GM19023 (cell line): ENCODE measurements at regions not wholly inside any gene's neighbourhood (a gene's known extent, or its start where the extent isn't known, plus 50 kb on each side); places are given as distances from the start of the nearest gene placed in this dataset.
"Not testable (repeated sequence)": the region's sequence is repeated elsewhere in the genome, so short reads cannot be mapped to it uniquely, and the experiment has no call there.

Source experiments
- ATAC-seq: cut with Tn5 transposase; IDR thresholded peaks from one replicate; pipeline ENCODE4 v1.9.1; 2021; ENCODE audit warnings: mild to moderate bottlenecking, moderate library complexity; ENCODE audit not compliant: unreplicated experiment

- ATAC-seq, result no peak
Measured at GRCh38 chr6:115310156-115310555, 750.5 kb downstream of the FRK start.

GRCh38 chr6:115302731-115303130 is 758.0 kb downstream of the FRK start:
- ATAC-seq, result no peak

- no peak for ATAC-seq
Measured at GRCh38 chr6:115287467-115287866, 773.2 kb downstream of the FRK start.

DNA sequence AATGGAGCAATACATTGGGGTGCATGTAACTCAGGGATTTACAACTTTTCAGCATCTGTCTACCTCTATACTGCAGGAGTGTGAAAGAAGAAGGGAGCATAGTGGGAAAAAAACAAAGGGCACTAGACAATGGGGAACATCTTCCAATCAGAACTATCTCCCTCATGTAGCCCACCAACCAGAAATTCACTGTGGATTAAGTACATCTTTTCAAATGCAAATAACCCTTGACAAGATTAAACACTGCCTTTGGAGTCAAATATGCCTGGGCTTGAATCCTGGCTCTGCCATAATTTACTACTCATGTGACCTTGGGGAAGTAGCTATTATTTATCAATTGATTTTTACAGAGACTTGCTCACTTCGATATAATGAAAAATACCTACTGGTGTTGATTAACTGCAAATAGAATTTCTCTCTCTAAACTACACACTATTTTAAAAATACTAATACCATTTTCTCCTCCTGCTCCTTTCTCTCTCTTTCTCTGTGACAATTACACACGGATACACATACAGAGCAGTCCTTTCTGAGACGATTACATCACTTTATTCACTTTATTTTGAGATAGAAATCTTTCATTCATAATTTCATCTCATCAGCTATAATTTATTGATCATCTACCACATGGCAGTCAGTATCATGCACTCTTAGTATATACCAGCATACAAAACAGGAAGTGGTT is 783.7 kb downstream of the FRK start:
- ATAC-seq, result no peak

- no peak for ATAC-seq
Measured at GRCh38 chr6:115272311-115272710, 788.4 kb downstream of the FRK start.

DNA sequence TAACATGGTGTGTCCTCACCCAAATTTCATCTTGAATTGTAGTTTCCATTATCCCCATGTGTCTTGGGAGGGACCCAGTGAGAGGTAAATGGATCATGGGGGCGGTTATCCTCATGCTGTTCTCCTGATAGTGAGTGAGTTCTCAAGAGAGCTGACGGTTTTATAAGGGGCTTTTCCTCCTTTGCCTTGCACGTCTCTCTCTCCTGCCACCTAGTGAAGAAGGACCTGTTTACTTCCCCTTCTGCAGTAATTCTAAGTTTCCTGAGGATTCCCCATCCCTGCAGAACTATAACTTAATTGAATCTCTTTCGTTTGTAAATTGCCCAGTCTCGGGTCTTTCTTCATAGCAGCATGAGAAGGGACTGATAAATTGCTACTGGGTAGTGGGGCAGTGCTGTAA is 789.3 kb downstream of the FRK start:
- no peak for ATAC-seq

GRCh38 chr6:115270953-115271352 is 789.7 kb downstream of the FRK start:
- ATAC-seq, result no peak

GRCh38 chr6:115241373-115241772 is 819.3 kb downstream of the FRK start:
- ATAC-seq, result no peak

DNA sequence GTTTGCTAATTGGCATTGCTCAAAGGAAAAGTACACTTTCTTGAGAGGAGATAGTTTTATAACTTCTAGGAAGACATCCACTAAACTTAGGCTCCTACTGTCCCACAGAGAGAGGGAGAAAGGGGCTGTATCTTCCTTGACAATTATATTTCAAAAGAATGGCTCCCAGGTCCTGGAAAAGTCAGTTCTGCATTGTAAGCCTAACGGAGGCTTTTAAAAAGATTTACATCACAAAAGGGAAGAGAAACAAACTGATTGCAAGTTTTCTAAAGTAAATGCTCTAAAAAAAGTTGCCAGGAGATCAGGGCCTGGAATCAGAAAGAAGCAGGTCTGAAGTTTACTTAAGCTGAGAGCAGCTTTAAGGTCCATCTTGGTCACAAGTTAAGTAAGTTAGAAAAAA is 839.5 kb downstream of the FRK start:
- no peak for ATAC-seq

DNA sequence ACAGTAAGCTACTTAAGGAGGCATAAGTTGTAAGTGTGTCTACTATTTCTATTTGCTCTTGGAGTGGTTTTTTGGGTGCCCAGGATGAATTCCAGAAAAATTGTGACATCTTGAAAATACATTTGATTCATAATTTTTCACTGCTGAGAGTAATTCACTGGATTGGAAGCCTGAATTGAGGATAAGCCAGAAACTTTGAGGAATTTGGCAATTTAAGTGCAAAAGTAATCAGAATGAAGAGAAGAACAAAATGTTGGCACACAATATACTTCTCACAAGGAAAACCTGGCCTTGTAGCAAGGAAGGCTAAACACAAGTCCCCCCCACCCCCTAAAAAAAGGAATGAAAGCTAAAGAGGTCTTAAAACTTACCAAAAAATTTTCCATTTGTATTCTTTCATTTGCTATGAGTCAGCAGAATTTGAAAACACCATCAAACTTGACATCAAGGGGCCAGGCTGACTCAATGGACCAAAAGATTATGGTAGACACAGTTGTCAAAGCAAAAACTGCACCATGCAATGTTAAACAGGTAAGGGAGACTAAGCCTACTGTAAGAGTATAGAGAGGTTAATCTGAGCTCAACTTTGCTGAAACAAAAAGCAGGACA is 840.0 kb downstream of the FRK start:
- no peak for ATAC-seq

GRCh38 chr6:115219645-115220044 is 841.0 kb downstream of the FRK start:
- ATAC-seq, result no peak

DNA sequence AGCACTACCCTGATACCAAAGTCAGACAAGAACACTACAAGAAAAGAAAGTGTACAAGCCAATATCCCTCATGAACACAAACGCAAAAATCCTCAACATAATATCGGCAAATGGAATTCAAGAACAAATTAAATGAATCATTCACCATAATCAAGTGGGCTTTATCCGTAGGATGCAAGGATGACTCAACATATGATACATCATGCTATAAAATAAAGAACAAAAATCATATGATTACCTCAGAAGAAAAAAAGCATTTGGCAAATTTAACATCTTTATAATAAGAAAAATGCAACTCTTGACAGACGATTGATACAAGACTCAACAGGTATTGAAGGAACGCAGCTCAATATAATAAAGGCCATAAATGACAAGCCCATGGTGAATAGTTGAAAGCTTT is 843.9 kb downstream of the FRK start:
- ATAC-seq, result no peak

GRCh38 chr6:115214283-115214682 is 846.4 kb downstream of the FRK start:
- no peak for ATAC-seq

DNA sequence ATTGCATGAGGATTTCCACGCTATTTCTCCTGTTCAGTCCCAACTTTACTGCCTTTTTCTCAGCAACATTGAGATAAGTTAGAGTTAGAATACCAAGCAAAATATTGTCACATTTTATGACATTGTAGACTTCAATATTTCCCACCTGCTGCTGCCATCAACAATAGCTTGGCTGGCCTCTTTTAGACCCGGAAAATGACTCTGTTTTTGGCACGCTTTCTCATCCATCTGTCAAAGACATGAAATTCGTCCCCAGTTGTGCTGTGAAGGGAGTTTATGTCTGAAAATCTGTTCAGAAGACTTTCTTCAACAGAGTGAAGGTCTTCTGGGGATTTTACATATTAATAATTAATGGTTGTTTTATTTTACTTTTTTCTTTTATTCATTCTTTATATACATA is 857.3 kb downstream of the FRK start:
- ATAC-seq, result no peak

- no peak for ATAC-seq
Measured at GRCh38 chr6:115194981-115195638, 852.3 kb upstream of the HS3ST5 start.

- no peak for ATAC-seq
Measured at GRCh38 chr6:115191989-115192388, 849.2 kb upstream of the HS3ST5 start.

DNA sequence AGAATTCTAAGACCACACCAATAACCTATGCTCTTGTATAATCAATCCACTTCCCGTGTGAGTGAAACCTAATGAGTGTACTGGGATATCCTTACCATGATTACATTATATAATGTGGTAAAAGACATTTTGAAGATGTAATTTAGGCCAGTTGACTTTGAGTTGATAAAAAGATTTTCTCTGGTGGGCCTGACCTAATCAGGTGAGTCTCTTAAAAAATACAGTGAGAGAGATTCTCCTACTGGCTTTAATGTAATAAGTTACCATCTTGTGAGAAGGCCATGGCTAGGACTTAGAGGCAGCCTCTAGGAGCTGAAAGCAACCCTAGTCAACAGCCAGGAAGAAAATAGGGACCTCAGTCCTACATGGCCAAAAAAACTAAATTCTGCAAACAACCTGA is 847.7 kb upstream of the HS3ST5 start:
- no peak for ATAC-seq

DNA sequence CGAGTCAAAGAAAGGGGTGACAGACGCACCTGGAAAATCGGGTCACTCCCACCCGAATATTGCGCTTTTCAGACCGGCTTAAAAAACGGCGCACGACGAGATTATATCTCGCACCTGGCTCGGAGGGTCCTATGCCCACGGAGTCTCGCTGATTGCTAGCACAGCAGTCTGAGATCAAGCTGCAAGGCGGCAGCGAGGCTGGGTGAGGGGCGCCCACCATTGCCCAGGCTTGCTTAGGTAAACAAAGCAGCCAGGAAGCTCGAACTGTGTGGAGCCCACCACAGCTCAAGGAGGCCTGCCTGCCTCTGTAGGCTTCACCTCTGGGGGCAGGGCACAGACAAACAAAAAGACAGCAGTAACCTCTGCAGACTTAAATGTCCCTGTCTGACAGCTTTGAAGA is 832.6 kb upstream of the HS3ST5 start:
- ATAC-seq, result not testable (repeated sequence)

DNA sequence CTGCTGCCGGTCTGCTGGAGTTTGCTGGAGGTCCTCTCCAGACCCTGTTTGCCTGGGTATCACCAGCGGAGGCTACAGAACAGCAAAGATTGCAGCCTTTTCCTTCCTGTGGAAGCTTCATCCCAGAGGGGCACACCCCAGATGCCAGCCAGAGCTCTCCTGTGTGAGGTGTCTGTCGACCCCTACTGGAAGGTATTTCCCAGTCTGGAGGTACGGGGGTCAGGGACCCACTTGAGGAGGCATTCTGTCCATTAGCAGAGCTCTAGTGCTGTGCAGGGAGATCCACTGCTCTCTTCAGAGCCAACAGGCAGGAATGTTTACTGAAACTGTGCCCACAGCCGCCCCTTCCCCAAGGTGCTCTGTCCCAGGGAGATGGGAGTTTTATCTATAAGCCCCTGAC is 823.1 kb upstream of the HS3ST5 start:
- ATAC-seq, result not testable (repeated sequence)

DNA sequence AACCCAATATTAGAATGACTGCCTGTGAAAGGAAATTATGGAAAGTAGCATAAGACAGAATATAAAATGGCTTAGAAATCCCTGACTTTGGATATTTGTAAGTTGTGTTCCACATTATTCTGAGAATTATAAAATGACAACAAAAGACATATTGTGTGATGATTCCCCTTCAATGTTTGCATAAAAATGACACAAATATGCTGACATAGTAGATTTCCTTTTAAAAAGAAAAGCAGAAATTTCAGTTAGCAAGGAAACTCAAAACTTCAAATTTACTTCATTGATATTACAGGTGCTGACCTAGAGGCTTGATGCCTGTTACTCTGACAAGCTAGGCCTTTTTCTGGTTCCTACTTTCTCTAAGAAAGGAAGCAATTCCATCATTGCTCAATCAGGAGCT is 816.9 kb upstream of the HS3ST5 start:
- ATAC-seq, result no peak

DNA sequence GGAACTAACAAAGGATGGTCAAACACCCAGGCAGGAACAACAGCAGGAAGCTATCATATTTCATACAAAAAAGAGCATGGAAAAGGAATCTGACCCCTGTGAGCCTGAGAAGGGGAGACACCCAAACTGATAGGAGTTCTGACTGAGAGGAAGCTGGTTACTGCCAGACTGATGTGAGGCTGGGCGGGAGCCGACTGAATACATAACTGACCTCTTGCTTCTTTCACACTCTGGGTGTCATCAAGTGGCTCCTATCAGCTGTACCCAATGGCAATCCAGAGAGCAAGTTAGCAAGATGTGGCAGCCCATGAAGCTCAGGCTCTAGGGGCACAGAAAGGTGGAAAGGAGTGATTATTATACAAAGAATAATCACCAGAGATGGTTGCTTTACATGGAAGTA is 795.1 kb upstream of the HS3ST5 start:
- ATAC-seq, result no peak

GRCh38 chr6:115133790-115134189 is 791.0 kb upstream of the HS3ST5 start:
- no peak for ATAC-seq
